VCaP (cell line): ENCODE measurements at regions not wholly inside any gene's neighbourhood (a gene's known extent, or its start where the extent isn't known, plus 50 kb on each side); places are given as distances from the start of the nearest gene placed in this dataset.

ENCODE experiments used
- H3K27ac ChIP-seq: fragments of 450-650 bp; 2 replicates; pipeline ENCODE4 v1.5.1; 2017
- TF ChIP-seq, protein P1 (sequence below): fragments of 450-650 bp; conservative IDR thresholded peaks from 2 replicates; pipeline ENCODE4 v1.5.1; 2017; ENCODE audit warnings: mild to moderate bottlenecking, moderate library complexity

DNA sequence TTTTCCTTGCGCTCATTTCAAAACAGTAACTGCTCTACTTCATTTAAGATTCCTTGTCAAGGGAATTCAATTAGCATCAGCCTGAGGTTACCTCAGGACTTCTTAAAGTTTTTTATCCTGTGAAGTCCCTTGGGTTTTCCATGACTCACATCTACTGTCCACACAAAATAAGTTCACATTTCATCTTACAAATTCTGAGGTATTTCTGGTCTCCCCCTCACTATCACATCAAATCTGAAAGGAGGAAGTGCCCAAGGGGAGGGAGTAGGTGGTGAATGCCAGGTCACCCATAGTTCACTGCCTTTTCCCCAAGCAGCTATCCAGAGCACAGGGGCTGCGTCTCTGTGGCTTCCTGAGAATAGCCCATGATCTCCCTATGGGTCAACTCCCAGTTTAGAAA lies 227.1 kb upstream of the NREP start:
- TF ChIP-seq, protein P1, sequence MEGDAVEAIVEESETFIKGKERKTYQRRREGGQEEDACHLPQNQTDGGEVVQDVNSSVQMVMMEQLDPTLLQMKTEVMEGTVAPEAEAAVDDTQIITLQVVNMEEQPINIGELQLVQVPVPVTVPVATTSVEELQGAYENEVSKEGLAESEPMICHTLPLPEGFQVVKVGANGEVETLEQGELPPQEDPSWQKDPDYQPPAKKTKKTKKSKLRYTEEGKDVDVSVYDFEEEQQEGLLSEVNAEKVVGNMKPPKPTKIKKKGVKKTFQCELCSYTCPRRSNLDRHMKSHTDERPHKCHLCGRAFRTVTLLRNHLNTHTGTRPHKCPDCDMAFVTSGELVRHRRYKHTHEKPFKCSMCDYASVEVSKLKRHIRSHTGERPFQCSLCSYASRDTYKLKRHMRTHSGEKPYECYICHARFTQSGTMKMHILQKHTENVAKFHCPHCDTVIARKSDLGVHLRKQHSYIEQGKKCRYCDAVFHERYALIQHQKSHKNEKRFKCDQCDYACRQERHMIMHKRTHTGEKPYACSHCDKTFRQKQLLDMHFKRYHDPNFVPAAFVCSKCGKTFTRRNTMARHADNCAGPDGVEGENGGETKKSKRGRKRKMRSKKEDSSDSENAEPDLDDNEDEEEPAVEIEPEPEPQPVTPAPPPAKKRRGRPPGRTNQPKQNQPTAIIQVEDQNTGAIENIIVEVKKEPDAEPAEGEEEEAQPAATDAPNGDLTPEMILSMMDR = no peak
- H3K27ac ChIP-seq = no peak overlapping the region

DNA sequence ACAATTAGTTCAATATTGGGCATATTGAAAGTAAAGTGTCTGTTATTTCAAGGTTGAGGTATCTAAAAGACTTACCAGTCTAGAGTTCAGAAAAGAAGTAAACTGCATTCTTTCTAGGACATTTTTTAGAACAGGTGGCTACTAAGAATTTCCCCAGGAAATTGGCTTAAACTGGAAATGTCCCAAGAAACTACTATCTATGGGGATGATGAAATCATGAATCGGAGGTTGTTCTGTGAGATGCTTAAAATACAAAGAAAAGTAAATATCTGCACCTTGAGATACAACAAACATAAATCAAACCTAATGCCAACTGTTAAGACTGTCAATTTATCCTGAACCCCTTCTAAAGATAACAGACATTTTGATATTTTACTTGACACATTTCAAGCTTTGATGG lies 226.5 kb upstream of the NREP start:
- no peak overlapping the region for H3K27ac ChIP-seq
- TF ChIP-seq, protein P1 = no peak

DNA sequence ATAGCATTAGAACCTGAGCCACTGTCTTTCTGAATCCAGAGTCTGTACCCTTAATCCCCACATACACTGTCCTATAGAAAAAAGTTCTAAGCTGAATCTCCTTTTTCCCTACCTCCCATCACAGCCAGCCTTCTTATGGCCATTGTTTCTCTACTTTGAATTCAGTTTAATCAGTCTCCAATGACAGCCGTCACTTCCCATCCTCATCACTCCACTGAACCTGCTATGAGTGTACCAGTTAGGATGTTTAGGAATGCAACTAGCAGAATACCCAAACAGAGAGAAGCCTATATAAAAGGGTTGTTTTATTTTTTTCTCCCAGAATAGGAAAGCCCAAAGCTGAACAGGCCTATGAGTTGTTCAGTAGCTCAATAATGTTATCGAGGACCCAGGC lies 220.4 kb upstream of the NREP start:
- no peak overlapping the region for H3K27ac ChIP-seq
- TF ChIP-seq, protein P1 = no peak

DNA sequence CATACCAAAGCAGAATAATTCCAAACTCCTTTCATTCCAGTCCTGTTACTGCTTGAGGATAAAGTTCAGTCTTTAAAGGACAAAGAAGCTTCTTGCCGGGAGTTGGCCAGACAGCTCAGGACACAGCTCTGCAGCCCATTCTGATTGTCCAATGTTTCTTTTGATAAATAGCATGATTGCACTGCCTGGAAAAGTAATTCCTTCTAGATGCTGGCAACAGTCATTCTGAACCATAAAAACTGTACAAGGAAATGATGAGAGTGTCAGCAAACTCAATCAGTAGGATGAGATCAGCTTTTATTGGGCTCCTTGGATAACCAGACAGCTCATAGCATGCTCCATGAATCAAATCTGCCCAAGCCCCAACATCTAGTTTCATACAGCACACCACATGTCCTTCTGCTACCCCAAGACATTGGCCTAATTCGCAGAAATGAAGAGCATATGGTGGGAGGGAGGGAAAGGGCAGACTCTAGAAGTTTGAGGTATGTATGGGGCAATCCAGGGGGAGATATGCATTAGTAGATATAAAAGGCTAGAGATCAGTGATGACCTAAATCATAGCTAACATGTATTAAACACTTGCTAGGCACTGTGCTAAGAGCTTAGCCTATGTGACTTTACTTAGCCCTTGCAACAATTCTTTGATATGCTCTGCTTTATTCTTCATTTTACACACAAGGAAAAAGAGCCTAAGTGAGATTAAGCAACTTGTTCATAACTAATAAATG lies 219.9 kb upstream of the NREP start:
- H3K27ac ChIP-seq = no peak overlapping the region

DNA sequence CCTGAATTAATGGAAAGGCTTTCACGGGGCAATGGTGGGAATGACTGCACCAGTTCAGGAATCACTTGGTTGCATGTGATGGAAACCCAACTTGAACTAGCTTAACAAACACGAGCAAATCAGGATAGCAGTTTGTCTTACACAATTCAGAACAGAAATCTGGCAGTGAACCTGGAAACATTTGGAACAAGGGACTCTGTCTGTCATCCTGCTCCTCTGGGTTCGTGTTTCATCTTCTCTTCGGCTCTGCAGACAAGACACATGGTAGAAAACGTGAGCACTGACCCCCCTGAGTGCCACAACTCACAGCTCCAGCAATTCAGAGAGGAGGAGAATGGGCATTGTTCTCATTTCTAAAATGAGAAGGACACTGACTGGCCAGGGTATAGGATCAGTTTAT lies 218.1 kb upstream of the NREP start:
- no peak overlapping the region for H3K27ac ChIP-seq
- TF ChIP-seq, protein P1 = no peak

More for the DNA sequence above, 219.9 kb upstream of the NREP start:
- TF ChIP-seq, protein P1 = no peak

DNA sequence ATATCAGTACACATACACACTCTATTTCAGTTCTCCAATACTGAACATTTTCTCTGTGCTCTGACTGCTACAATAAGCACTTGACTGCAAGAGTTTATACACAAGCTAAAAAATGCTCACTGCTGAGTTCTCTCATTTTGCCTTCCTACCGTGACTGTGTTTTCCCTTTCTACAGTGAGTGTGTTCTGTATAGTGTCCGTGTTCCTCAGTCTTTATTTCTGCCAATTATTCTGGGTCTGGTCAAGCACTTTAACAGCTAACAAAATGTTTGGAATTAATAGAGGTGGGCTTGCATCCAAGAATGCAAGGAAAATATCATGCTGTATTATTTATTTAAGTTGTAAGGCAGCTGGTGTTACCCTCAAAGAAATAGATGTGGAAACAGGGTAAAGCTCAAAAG lies 217.0 kb upstream of the NREP start:
- H3K27ac ChIP-seq = no peak overlapping the region
- TF ChIP-seq, protein P1 = no peak

DNA sequence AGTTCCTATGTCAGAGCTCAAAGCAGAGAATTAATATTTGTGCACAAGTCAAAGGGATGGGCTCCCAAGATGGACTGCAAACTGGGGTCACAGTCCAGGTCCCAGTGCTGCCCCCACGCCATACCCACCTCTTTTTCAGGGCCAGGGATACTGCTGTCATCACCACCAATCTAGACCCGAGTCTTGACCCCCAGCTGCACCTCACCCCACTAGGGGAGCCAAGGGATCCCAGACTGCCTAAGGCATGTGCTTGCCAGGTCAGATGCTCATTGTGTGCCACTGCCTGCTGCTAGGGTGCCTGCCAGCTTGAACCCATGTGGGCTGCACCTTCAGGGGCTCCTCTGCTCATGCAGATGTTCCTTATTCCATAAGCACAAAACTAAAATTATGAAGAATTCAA lies 215.6 kb upstream of the NREP start:
- no peak overlapping the region for H3K27ac ChIP-seq
- TF ChIP-seq, protein P1 = no peak
